Liver (tissue), 8 donors: ENCODE measurements at regions not wholly inside any gene's neighbourhood (a gene's known extent, or its start where the extent isn't known, plus 50 kb on each side); places are given as distances from the start of the nearest gene placed in this dataset.

Experiments
- DNase-seq: peaks from one replicate; pipeline ENCODE4 v3.0.0-alpha.2; 2017; ENCODE audit warnings: low spot score
- H3K27ac ChIP-seq, 2 donors: one replicate each; pipeline ENCODE4 v1.7.0; 2013; ENCODE audit warnings: inconsistent platforms in 2 of 2, low read length in 2 of 2, control low read depth in 1 of 2, low read depth in 1 of 2, mild to moderate bottlenecking in 1 of 2
- H3K27me3 ChIP-seq, 4 donors: one replicate each; pipeline versions ENCODE4 v1.6.1 to v1.7.0; 2013; ENCODE audit warnings: low read length in 3 of 4, inconsistent platforms in 1 of 4, mild to moderate bottlenecking in 1 of 4, moderate library complexity in 1 of 4; ENCODE audit not compliant: control insufficient read depth in 4 of 4, insufficient read depth in 4 of 4
- H3K36me3 ChIP-seq, 4 donors: one replicate each; pipeline versions ENCODE4 v1.6.1 to v1.7.0; 2013; ENCODE audit warnings: low read length in 3 of 4, mild to moderate bottlenecking in 3 of 4, low read depth in 1 of 4, moderate library complexity in 1 of 4; ENCODE audit not compliant: control insufficient read depth in 4 of 4, insufficient read depth in 3 of 4
- H3K4me1 ChIP-seq, 4 donors: one replicate each; pipeline versions ENCODE4 v1.6.1 to v1.7.0; 2013; ENCODE audit warnings: low read length in 3 of 4, mild to moderate bottlenecking in 3 of 4, moderate library complexity in 1 of 4; ENCODE audit not compliant: control insufficient read depth in 4 of 4, insufficient read depth in 4 of 4
- H3K4me3 ChIP-seq, 3 donors: one replicate each; pipeline versions ENCODE4 v1.6.1 to v1.7.0; 2013; ENCODE audit warnings: low read length in 3 of 3, control low read depth in 1 of 3, low read depth in 1 of 3, mild to moderate bottlenecking in 1 of 3
- H3K9ac ChIP-seq, 2 donors: one replicate each; pipeline ENCODE4 v1.7.0; 2013; ENCODE audit warnings: low read length in 2 of 2, mild to moderate bottlenecking in 2 of 2, moderate library complexity in 2 of 2, control low read depth in 1 of 2, low read depth in 1 of 2
- H3K9me3 ChIP-seq, 4 donors: one replicate each; pipeline versions ENCODE4 v1.6.1 to v1.7.0; 2013; ENCODE audit warnings: low read length in 3 of 4; ENCODE audit not compliant: control insufficient read depth in 4 of 4
- ATF3 ChIP-seq: IDR thresholded peaks from 2 replicates; pipeline ENCODE4 v1.6.1; 2016; ENCODE audit warnings: antibody characterized with exemption
- CTCF ChIP-seq: fragments of 150-350 bp; IDR thresholded peaks from 2 replicates; pipeline ENCODE4 v1.5.1; 2017; ENCODE audit warnings: improper control_type of control experiment, low read depth, low read length; ENCODE audit not compliant: missing input control
- EGR1 ChIP-seq, 2 donors: IDR thresholded peaks; 2 replicates each; pipeline ENCODE4 v1.6.1; 2016 to 2018; ENCODE audit warnings: antibody characterized with exemption in 2 of 2, low read depth in 2 of 2
- FOXA1 ChIP-seq: IDR thresholded peaks from 2 replicates; pipeline ENCODE4 v1.6.1; 2016; ENCODE audit warnings: antibody characterized with exemption
- FOXA2 ChIP-seq: IDR thresholded peaks from 2 replicates; pipeline ENCODE4 v1.6.1; 2016; ENCODE audit warnings: antibody characterized with exemption
- GABPA ChIP-seq, 2 donors: IDR thresholded peaks in 1 of 2; conservative IDR thresholded peaks in 1 of 2; 2 replicates each; pipeline ENCODE4 v1.6.1; 2016; ENCODE audit warnings: antibody characterized with exemption in 2 of 2, mild to moderate bottlenecking in 1 of 2, moderate library complexity in 1 of 2
- HNF4G ChIP-seq: IDR thresholded peaks from 2 replicates; pipeline ENCODE4 v1.6.1; 2016; ENCODE audit warnings: antibody characterized with exemption
- JUND ChIP-seq, 2 donors: IDR thresholded peaks; 2 replicates each; pipeline ENCODE4 v1.6.1; 2016; ENCODE audit warnings: antibody characterized with exemption in 2 of 2
- MAX ChIP-seq: IDR thresholded peaks from 2 replicates; pipeline ENCODE4 v1.6.1; 2016; ENCODE audit warnings: antibody characterized with exemption
- NR2F2 ChIP-seq: IDR thresholded peaks from 2 replicates; pipeline ENCODE4 v1.6.1; 2016; ENCODE audit warnings: antibody characterized with exemption
- RAD21 ChIP-seq, 2 donors: IDR thresholded peaks; 2 replicates each; pipeline ENCODE4 v1.6.1; 2016; ENCODE audit warnings: antibody characterized with exemption in 2 of 2, mild to moderate bottlenecking in 2 of 2
- REST ChIP-seq: IDR thresholded peaks from 2 replicates; pipeline ENCODE4 v1.6.1; 2016; ENCODE audit warnings: antibody characterized with exemption, mild to moderate bottlenecking
- RXRA ChIP-seq, 2 donors: IDR thresholded peaks; 2 replicates each; pipeline ENCODE4 v1.6.1; 2017 to 2018; ENCODE audit warnings: antibody characterized with exemption in 2 of 2, mild to moderate bottlenecking in 1 of 2
- SP1 ChIP-seq: IDR thresholded peaks from 2 replicates; pipeline ENCODE4 v1.6.1; 2018; ENCODE audit warnings: antibody characterized with exemption, mild to moderate bottlenecking
- TAF1 ChIP-seq: conservative IDR thresholded peaks from 2 replicates; pipeline ENCODE4 v1.6.1; 2016; ENCODE audit warnings: antibody characterized with exemption, mild to moderate bottlenecking
- YY1 ChIP-seq: IDR thresholded peaks from 2 replicates; pipeline ENCODE4 v1.6.1; 2016; ENCODE audit warnings: antibody characterized with exemption, mild to moderate bottlenecking
- ZBTB33 ChIP-seq: IDR thresholded peaks from 2 replicates; pipeline ENCODE4 v1.6.1; 2016; ENCODE audit warnings: antibody characterized with exemption
- WGBS: extraction: QIAGEN DNeasy Blood & Tissue Kit; methylation state at CpG from one replicate; pipeline ENCODE4 v1.1.7; 2013; 5-methylcytosine and 5-hydroxymethylcytosine counted together
- donor health status: healthy.
- donor health status: healthy.
- donor health status: healthy.
- donor health status: healthy.
- donor health status: healthy.

GRCh38 chr14:29102266-29102665 lies 335.7 kb downstream of the FOXG1 start:
- DNase-seq, result no peak
- Histone ChIP-seq H3K9me3 (no peaks in the 10 kb centered on the region), H3K4me3 (no peak overlapping the region), H3K27ac (no peak overlapping the region), H3K27me3 (no peaks in the 10 kb centered on the region), H3K4me1 (no peaks in the 10 kb centered on the region), H3K36me3 (no peaks in the 10 kb centered on the region), H3K9ac (no peak overlapping the region)
- WGBS, result 79% methylated on average over 7 of the region's 7 CpGs
- no peak for TF ChIP-seq SP1
- no peak for TF ChIP-seq GABPA (IDR thresholded peaks at IDR 0.05 in 1 of 2, conservative IDR thresholded peaks at IDR 0.05 in 1 of 2)
- TF ChIP-seq FOXA2, result no peak
- no peak for TF ChIP-seq JUND (IDR thresholded peaks at IDR 0.05)
- TF ChIP-seq HNF4G, result no peak
- TF ChIP-seq EGR1 (IDR thresholded peaks at IDR 0.05; ENCODE audit: low read depth in 2 of 2), result no peak
- no peak for TF ChIP-seq YY1
- no peak for TF ChIP-seq ATF3
- no peak for TF ChIP-seq CTCF
- TF ChIP-seq RXRA (IDR thresholded peaks at IDR 0.05), result no peak
- TF ChIP-seq REST, result no peak
- no peak for TF ChIP-seq MAX

GRCh38 chr14:29102996-29103395 lies 336.4 kb downstream of the FOXG1 start:
- H3K4me1 ChIP-seq, result no peaks in the 10 kb centered on the region
- WGBS, result 75% methylated on average over 2 of the region's 2 CpGs
- TF ChIP-seq RAD21 (IDR thresholded peaks at IDR 0.05) (no peak), NR2F2 (no peak), RXRA (IDR thresholded peaks at IDR 0.05) (no peak), CTCF (no peak), FOXA2 (no peak), ZBTB33 (no peak), SP1 (no peak), MAX (no peak), JUND (IDR thresholded peaks at IDR 0.05) (no peak), ATF3 (no peak), TAF1 (no peak), GABPA (IDR thresholded peaks at IDR 0.05 in 1 of 2, conservative IDR thresholded peaks at IDR 0.05 in 1 of 2) (no peak), YY1 (no peak), FOXA1 (no peak), EGR1 (IDR thresholded peaks at IDR 0.05; ENCODE audit: low read depth in 2 of 2) (no peak), REST (no peak)

More at GRCh38 chr14:29102996-29103395, 336.4 kb downstream of the FOXG1 start:
- no peak overlapping the region for H3K9ac ChIP-seq
- no peaks in the 10 kb centered on the region for H3K9me3 ChIP-seq
- no peak for DNase-seq
- H3K27me3 ChIP-seq, result no peaks in the 10 kb centered on the region
- H3K4me3 ChIP-seq, result no peak overlapping the region
- no peaks in the 10 kb centered on the region for H3K36me3 ChIP-seq
- H3K27ac ChIP-seq, result no peak overlapping the region
